ENCODE measurements at regions not wholly inside any gene's neighbourhood (a gene's known extent, or its start where the extent isn't known, plus 50 kb on each side); places are given as distances from the start of the nearest gene placed in this dataset.

GRCh38 chr2:238591732-238592131 lies 165.0 kb downstream of the ASB1 start:
- Histone ChIP-seq H3K9ac (ENCODE audit: low read depth, low read length) (no peak overlapping the region), H3K4me3 (ENCODE audit: low read depth in 1 of 2, low read length in 2 of 2) (no peak overlapping the region), H3K79me2 (ENCODE audit: insufficient read depth, low read length) (no peaks in the 10 kb centered on the region), H3K27me3 (ENCODE audit: insufficient read depth, low read length, poor library complexity) (peaks cover 4% of the 10 kb centered on the region), H3K27ac (ENCODE audit: low read length) (no peak overlapping the region), H3K9me3 (ENCODE audit: insufficient read depth, low read length, severe bottlenecking) (no peaks in the 10 kb centered on the region), H3K4me2 (ENCODE audit: insufficient read depth, low read length) (no peak overlapping the region), H2AFZ (ENCODE audit: low read depth, low read length) (no peak overlapping the region), H4K20me1 (ENCODE audit: insufficient read depth, low read length) (no peaks in the 10 kb centered on the region; the same call in 1 of the 2 replicates), H3K4me1 (ENCODE audit: insufficient read depth, low read length) (no peaks in the 10 kb centered on the region), H3K36me3 (ENCODE audit: insufficient read depth, low read length) (no peaks in the 10 kb centered on the region)
- TF ChIP-seq EZH2 (IDR thresholded peaks at IDR 0.05; ENCODE audit: borderline replicate concordance, low read depth, low read length, severe bottlenecking) (no peak), CTCF (IDR thresholded peaks at IDR 0.05; ENCODE audit: borderline replicate concordance, extremely low read depth, low read length, poor library complexity, severe bottlenecking) (no peak)
- ATAC-seq (ENCODE audit: insufficient read depth, low read depth) (no peak), DNase-seq (no peak)

- H3K4me2 ChIP-seq (ENCODE audit: insufficient read depth, low read length): no peak overlapping the region
- no peaks in the 10 kb centered on the region; the same call in 1 of the 2 replicates for H4K20me1 ChIP-seq (ENCODE audit: insufficient read depth, low read length)
- no peaks in the 10 kb centered on the region for H3K79me2 ChIP-seq (ENCODE audit: insufficient read depth, low read length)
- no peak overlapping the region for H3K27ac ChIP-seq (ENCODE audit: low read length)
- no peaks in the 10 kb centered on the region for H3K9me3 ChIP-seq (ENCODE audit: insufficient read depth, low read length, severe bottlenecking)
- H3K27me3 ChIP-seq (ENCODE audit: insufficient read depth, low read length, poor library complexity): peaks cover 4% of the 10 kb centered on the region
- no peaks in the 10 kb centered on the region for H3K4me1 ChIP-seq (ENCODE audit: insufficient read depth, low read length)
- no peaks in the 10 kb centered on the region for H3K36me3 ChIP-seq (ENCODE audit: insufficient read depth, low read length)
- H3K9ac ChIP-seq (ENCODE audit: low read depth, low read length): no peak overlapping the region
- DNase-seq (no peak), ATAC-seq (ENCODE audit: insufficient read depth, low read depth) (no peak)
- H2AFZ ChIP-seq (ENCODE audit: low read depth, low read length): no peak overlapping the region
- no peak for TF ChIP-seq CTCF (IDR thresholded peaks at IDR 0.05; ENCODE audit: borderline replicate concordance, extremely low read depth, low read length, poor library complexity, severe bottlenecking)
- no peak for TF ChIP-seq EZH2 (IDR thresholded peaks at IDR 0.05; ENCODE audit: borderline replicate concordance, low read depth, low read length, severe bottlenecking)
- no peak overlapping the region for H3K4me3 ChIP-seq (ENCODE audit: low read depth in 1 of 2, low read length in 2 of 2)
These were observed 166.5 kb downstream of the ASB1 start for GRCh38 chr2:238593236-238593635.

- ATAC-seq (ENCODE audit: insufficient read depth, low read depth) (no peak), DNase-seq (no peak)
- Histone ChIP-seq H3K4me1 (ENCODE audit: insufficient read depth, low read length) (no peaks in the 10 kb centered on the region), H3K36me3 (ENCODE audit: insufficient read depth, low read length) (no peaks in the 10 kb centered on the region), H3K9me3 (ENCODE audit: insufficient read depth, low read length, severe bottlenecking) (no peaks in the 10 kb centered on the region), H3K27ac (ENCODE audit: low read length) (no peak overlapping the region), H3K4me2 (ENCODE audit: insufficient read depth, low read length) (no peak overlapping the region), H3K27me3 (ENCODE audit: insufficient read depth, low read length, poor library complexity) (peaks cover 4% of the 10 kb centered on the region), H4K20me1 (ENCODE audit: insufficient read depth, low read length) (no peaks in the 10 kb centered on the region; the same call in 1 of the 2 replicates), H2AFZ (ENCODE audit: low read depth, low read length) (no peak overlapping the region), H3K9ac (ENCODE audit: low read depth, low read length) (no peak overlapping the region), H3K4me3 (ENCODE audit: low read depth in 1 of 2, low read length in 2 of 2) (no peak overlapping the region), H3K79me2 (ENCODE audit: insufficient read depth, low read length) (no peaks in the 10 kb centered on the region)
- TF ChIP-seq EZH2 (IDR thresholded peaks at IDR 0.05; ENCODE audit: borderline replicate concordance, low read depth, low read length, severe bottlenecking) (no peak), CTCF (IDR thresholded peaks at IDR 0.05; ENCODE audit: borderline replicate concordance, extremely low read depth, low read length, poor library complexity, severe bottlenecking) (no peak)
These were observed 167.0 kb downstream of the ASB1 start for GRCh38 chr2:238593678-238594077.

Data from DND-41 (cell line).